ENCODE measurements at regions not wholly inside any gene's neighbourhood (a gene's known extent, or its start where the extent isn't known, plus 50 kb on each side); places are given as distances from the start of the nearest gene placed in this dataset.

DNA sequence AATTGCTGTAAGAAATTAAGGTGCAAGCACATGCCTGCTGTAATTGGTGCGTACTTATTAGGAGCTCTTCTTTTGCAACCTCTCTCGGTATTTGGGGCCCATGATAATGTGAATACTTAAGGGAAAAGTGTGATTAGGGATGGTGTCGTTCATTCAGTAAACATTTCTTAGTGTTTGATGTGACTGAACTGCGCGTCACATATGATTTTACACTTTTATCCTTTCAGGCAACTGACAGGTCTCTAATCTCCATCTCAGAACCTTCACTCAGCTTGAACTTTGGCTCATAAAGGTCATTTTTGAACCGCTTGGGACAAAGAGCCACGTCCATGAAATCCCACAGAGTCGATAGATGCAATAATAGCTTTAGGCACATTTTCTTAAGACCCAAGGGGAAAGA, 612.1 kb upstream of the PITX2 start:
- Histone ChIP-seq H3K4me1 (replicated peaks in 1 of 2; ENCODE audit: control insufficient read depth in 2 of 2, insufficient read depth in 2 of 2, low read length in 2 of 2) (no peaks in the 10 kb centered on the region), H3K27me3 (ENCODE audit: control insufficient read depth in 2 of 2, insufficient read depth in 2 of 2, low read length in 2 of 2) (no peaks in the 10 kb centered on the region), H2AFZ (ENCODE audit: low read depth, low read length) (no peak overlapping the region), H3K79me2 (ENCODE audit: control insufficient read depth, insufficient read depth, low read length) (no peaks in the 10 kb centered on the region), H3K4me3 (no peak overlapping the region), H3K9me1 (ENCODE audit: control insufficient read depth, insufficient read depth, low read length) (no peaks in the 10 kb centered on the region), H3K9ac (ENCODE audit: insufficient read depth in 1 of 2, low read depth in 2 of 2, low read length in 2 of 2) (no peak overlapping the region), H3K9me3 (replicated peaks; ENCODE audit: control insufficient read depth, insufficient read depth, low read depth, low read length) (no peaks in the 10 kb centered on the region; the same call in 1 of the 2 replicates), H4K20me1 (replicated peaks; ENCODE audit: control insufficient read depth, insufficient read depth, low read length) (no peaks in the 10 kb centered on the region), H3K27ac (ENCODE audit: extremely low read depth, low read depth, low read length) (no peak overlapping the region), H3K4me2 (ENCODE audit: insufficient read depth, low read length) (no peak overlapping the region), H3K36me3 (ENCODE audit: control insufficient read depth, insufficient read depth, low read length) (no peaks in the 10 kb centered on the region)
- ATAC-seq (no peak), FAIRE-seq (no peak), DNase-seq (ENCODE audit: extremely low read depth in 1 of 4, low spot score in 3 of 4) (no peak)
- TF ChIP-seq, protein P1, sequence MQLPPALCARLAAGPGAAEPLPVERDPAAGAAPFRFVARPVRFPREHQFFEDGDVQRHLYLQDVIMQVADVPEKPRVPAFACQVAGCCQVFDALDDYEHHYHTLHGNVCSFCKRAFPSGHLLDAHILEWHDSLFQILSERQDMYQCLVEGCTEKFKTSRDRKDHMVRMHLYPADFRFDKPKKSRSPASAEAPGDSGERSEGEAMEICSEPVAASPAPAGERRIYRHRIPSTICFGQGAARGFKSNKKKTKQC (CRISPR knock-in tag; IDR thresholded peaks at IDR 0.05): no peak
- TF ChIP-seq SP2 (IDR thresholded peaks at IDR 0.05; ENCODE audit: extremely low read depth, low read depth, low read length, poor library complexity, severe bottlenecking) (no peak), SRSF7 (optimal IDR thresholded peaks at IDR 0.05; ENCODE audit: low read depth, low read length) (no peak), POLR2B (IDR thresholded peaks at IDR 0.05; ENCODE audit: low read depth, partially characterized antibody) (no peak)
- TF ChIP-seq, protein P2, sequence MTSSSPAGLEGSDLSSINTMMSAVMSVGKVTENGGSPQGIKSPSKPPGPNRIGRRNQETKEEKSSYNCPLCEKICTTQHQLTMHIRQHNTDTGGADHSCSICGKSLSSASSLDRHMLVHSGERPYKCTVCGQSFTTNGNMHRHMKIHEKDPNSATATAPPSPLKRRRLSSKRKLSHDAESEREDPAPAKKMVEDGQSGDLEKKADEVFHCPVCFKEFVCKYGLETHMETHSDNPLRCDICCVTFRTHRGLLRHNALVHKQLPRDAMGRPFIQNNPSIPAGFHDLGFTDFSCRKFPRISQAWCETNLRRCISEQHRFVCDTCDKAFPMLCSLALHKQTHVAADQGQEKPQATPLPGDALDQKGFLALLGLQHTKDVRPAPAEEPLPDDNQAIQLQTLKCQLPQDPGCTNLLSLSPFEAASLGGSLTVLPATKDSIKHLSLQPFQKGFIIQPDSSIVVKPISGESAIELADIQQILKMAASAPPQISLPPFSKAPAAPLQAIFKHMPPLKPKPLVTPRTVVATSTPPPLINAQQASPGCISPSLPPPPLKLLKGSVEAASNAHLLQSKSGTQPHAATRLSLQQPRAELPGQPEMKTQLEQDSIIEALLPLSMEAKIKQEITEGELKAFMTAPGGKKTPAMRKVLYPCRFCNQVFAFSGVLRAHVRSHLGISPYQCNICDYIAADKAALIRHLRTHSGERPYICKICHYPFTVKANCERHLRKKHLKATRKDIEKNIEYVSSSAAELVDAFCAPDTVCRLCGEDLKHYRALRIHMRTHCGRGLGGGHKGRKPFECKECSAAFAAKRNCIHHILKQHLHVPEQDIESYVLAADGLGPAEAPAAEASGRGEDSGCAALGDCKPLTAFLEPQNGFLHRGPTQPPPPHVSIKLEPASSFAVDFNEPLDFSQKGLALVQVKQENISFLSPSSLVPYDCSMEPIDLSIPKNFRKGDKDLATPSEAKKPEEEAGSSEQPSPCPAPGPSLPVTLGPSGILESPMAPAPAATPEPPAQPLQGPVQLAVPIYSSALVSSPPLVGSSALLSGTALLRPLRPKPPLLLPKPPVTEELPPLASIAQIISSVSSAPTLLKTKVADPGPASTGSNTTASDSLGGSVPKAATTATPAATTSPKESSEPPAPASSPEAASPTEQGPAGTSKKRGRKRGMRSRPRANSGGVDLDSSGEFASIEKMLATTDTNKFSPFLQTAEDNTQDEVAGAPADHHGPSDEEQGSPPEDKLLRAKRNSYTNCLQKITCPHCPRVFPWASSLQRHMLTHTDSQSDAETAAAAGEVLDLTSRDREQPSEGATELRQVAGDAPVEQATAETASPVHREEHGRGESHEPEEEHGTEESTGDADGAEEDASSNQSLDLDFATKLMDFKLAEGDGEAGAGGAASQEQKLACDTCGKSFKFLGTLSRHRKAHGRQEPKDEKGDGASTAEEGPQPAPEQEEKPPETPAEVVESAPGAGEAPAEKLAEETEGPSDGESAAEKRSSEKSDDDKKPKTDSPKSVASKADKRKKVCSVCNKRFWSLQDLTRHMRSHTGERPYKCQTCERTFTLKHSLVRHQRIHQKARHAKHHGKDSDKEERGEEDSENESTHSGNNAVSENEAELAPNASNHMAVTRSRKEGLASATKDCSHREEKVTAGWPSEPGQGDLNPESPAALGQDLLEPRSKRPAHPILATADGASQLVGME (CRISPR knock-in tag; IDR thresholded peaks at IDR 0.05): no peak
- TF ChIP-seq, protein P3, sequence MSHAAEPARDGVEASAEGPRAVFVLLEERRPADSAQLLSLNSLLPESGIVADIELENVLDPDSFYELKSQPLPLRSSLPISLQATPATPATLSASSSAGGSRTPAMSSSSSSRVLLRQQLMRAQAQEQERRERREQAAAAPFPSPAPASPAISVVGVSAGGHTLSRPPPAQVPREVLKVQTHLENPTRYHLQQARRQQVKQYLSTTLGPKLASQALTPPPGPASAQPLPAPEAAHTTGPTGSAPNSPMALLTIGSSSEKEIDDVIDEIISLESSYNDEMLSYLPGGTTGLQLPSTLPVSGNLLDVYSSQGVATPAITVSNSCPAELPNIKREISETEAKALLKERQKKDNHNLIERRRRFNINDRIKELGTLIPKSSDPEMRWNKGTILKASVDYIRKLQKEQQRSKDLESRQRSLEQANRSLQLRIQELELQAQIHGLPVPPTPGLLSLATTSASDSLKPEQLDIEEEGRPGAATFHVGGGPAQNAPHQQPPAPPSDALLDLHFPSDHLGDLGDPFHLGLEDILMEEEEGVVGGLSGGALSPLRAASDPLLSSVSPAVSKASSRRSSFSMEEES (CRISPR knock-in tag; IDR thresholded peaks at IDR 0.05): no peak
- CTCF ChIA-PET (ENCODE audit: low intra/inter-chr PET ratio): no interaction called here
- in situ Hi-C loops (cut with MboI) (no loop called here), intact Hi-C loops (cut with micrococcal nuclease) (no loop called here)
- BruUV-seq (replicated peaks): no TSS peak
- POLR2A ChIA-PET: no interaction called here
- WGBS (ENCODE audit: insufficient coverage, low coverage, missing lambda C conversion rate): 0% methylated on average over 8 of the region's 8 CpGs
